ENCODE measurements at regions not wholly inside any gene's neighbourhood (a gene's known extent, or its start where the extent isn't known, plus 50 kb on each side); places are given as distances from the start of the nearest gene placed in this dataset.

DNA sequence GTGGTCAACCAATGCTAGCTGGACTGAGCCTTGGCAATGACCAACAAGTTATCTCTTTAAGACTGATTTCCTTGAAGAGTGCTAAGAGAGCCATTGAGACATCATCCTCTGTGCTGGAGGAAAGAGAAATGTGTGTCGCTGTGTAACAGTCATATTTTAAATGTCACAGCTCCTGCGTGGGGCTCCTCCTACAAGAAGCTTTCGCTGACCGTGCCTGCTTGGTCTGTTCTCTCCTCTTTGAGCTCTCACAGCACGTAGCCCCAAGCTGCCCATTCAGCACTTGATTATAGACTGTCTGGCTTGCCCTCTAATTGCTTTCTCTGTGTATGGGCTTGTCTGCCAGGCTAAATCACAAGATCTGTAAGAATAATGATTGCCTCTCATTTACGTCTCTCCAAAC is 221.3 kb downstream of the FOXD2 start:
- WGBS: 52% methylated on average over 6 of the region's 6 CpGs
- H3K36me3 ChIP-seq: no peaks in the 10 kb centered on the region

DNA sequence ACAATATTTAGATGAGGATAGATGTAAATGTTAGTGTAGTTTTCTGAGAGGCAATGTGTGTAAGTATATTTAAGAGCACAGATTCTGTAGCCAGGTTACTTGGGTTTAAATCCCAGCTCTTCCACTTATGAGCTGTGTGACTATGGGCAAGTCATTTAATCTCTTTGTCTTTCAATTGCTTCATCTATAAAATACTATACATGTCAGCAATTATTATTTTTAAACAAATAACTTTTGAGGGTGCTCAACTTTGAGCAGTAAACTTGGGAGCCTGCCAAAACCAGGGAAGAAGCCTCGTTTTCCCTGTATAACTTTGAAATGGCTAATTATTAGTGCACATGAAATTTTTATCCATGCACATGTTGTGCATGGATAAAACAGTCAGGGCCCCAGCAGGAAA is 222.8 kb downstream of the FOXD2 start:
- Histone ChIP-seq H3K9me3 (no peaks in the 10 kb centered on the region), H3K4me1 (no peaks in the 10 kb centered on the region), H3K36me3 (no peaks in the 10 kb centered on the region), H3K4me3 (no peak overlapping the region), H3K27ac (no peak overlapping the region), H3K27me3 (peaks cover 5% of the 10 kb centered on the region)
- DNase-seq (ENCODE audit: low spot score in 2 of 2): no peak
- TF ChIP-seq CTCF (IDR thresholded peaks at IDR 0.05) (no peak), POLR2AphosphoS5 (IDR thresholded peaks at IDR 0.05) (no peak), POLR2A (IDR thresholded peaks at IDR 0.05) (no peak), EP300 (IDR thresholded peaks at IDR 0.05) (no peak)
- 30% methylated on average over 1 of the region's 1 CpG for WGBS

More for the DNA sequence above, 221.3 kb downstream of the FOXD2 start:
- peak; percentile 9 to 61 for DNase-seq (ENCODE audit: low spot score in 2 of 2)
- Histone ChIP-seq H3K9me3 (no peaks in the 10 kb centered on the region), H3K27me3 (peaks cover 11% of the 10 kb centered on the region), H3K27ac (no peak overlapping the region), H3K4me1 (no peaks in the 10 kb centered on the region), H3K4me3 (no peak overlapping the region)
- no peak for TF ChIP-seq POLR2A (IDR thresholded peaks at IDR 0.05)
- no peak for TF ChIP-seq CTCF (IDR thresholded peaks at IDR 0.05)
- no peak for TF ChIP-seq EP300 (IDR thresholded peaks at IDR 0.05)
- TF ChIP-seq POLR2AphosphoS5 (IDR thresholded peaks at IDR 0.05): no peak

GRCh38 chr1:47661040-47661439 is 223.2 kb downstream of the FOXD2 start:
- no peak for TF ChIP-seq POLR2AphosphoS5 (IDR thresholded peaks at IDR 0.05)
- TF ChIP-seq POLR2A (IDR thresholded peaks at IDR 0.05): no peak
- no peak for TF ChIP-seq CTCF (IDR thresholded peaks at IDR 0.05)
- no peak for TF ChIP-seq EP300 (IDR thresholded peaks at IDR 0.05)
- Histone ChIP-seq H3K27me3 (peaks cover 5% of the 10 kb centered on the region), H3K27ac (no peak overlapping the region), H3K4me1 (no peaks in the 10 kb centered on the region), H3K4me3 (no peak overlapping the region), H3K36me3 (no peaks in the 10 kb centered on the region), H3K9me3 (no peaks in the 10 kb centered on the region)
- peak; percentile 11 to 41 for DNase-seq (ENCODE audit: low spot score in 2 of 2)
- 92% methylated on average over 6 of the region's 6 CpGs for WGBS

DNA sequence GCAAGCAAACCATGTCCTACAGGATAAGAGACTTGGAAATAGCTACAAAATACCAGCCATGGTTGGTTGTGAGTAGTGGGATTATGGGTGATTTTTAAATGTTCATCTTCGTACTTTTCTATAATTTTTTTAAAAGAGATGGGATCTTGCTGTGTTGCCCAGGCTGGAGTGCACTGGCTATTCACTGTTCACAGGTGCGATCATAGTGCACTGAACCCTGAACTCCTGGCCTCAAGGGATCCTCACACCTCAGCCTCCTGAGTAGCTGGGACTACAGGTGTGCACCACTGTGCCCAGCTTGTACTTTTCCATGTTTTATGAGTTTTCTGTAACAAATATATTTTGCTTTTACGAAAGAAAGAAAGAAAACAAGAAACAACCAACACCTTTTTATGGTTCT is 224.2 kb downstream of the FOXD2 start:
- 93% methylated on average over 3 of the region's 3 CpGs for WGBS
- Histone ChIP-seq H3K4me3 (no peak overlapping the region), H3K9me3 (no peaks in the 10 kb centered on the region), H3K4me1 (no peaks in the 10 kb centered on the region), H3K36me3 (no peaks in the 10 kb centered on the region), H3K27me3 (peaks cover 5% of the 10 kb centered on the region), H3K27ac (no peak overlapping the region)
- no peak for DNase-seq (ENCODE audit: low spot score in 2 of 2)
- TF ChIP-seq EP300 (IDR thresholded peaks at IDR 0.05) (no peak), POLR2A (IDR thresholded peaks at IDR 0.05) (no peak), POLR2AphosphoS5 (IDR thresholded peaks at IDR 0.05) (no peak), CTCF (IDR thresholded peaks at IDR 0.05) (no peak)

GRCh38 chr1:47663286-47663685 is 225.4 kb downstream of the FOXD2 start:
- no peak overlapping the region for H3K4me3 ChIP-seq
- no peaks in the 10 kb centered on the region for H3K9me3 ChIP-seq
- 84% methylated on average over 6 of the region's 6 CpGs for WGBS
- peaks cover 5% of the 10 kb centered on the region for H3K27me3 ChIP-seq
- no peak overlapping the region for H3K27ac ChIP-seq
- H3K36me3 ChIP-seq: no peaks in the 10 kb centered on the region
- DNase-seq (ENCODE audit: low spot score in 2 of 2): peak; percentile 14 to 28
- TF ChIP-seq POLR2AphosphoS5 (IDR thresholded peaks at IDR 0.05): no peak
- no peak for TF ChIP-seq POLR2A (IDR thresholded peaks at IDR 0.05)
- TF ChIP-seq EP300 (IDR thresholded peaks at IDR 0.05): no peak
- no peak for TF ChIP-seq CTCF (IDR thresholded peaks at IDR 0.05)
- H3K4me1 ChIP-seq: no peaks in the 10 kb centered on the region

Data from suprapubic skin (tissue), 4 donors.